ENCODE measurements at regions not wholly inside any gene's neighbourhood (a gene's known extent, or its start where the extent isn't known, plus 50 kb on each side); places are given as distances from the start of the nearest gene placed in this dataset.

DNA sequence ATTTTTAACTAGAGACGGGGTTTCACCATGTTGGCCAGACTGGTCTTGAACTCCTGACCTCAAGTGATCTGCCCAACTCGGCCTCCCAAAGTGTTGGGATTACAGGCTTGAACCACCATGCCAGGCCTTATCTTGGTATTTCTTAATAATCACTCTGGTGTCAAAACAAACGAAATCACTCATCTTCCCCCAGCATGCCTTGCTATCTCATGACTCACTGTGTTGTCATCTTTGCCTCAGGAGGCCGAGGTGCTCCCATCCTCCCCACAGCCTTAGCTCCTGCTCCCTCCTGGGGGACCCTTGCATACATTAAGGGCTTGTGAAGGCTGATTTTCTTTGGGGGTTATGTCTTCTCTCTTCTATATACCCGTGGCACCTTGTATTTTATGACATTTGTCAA lies 250.1 kb upstream of the DPP10 start:
- TF ChIP-seq, protein P1, sequence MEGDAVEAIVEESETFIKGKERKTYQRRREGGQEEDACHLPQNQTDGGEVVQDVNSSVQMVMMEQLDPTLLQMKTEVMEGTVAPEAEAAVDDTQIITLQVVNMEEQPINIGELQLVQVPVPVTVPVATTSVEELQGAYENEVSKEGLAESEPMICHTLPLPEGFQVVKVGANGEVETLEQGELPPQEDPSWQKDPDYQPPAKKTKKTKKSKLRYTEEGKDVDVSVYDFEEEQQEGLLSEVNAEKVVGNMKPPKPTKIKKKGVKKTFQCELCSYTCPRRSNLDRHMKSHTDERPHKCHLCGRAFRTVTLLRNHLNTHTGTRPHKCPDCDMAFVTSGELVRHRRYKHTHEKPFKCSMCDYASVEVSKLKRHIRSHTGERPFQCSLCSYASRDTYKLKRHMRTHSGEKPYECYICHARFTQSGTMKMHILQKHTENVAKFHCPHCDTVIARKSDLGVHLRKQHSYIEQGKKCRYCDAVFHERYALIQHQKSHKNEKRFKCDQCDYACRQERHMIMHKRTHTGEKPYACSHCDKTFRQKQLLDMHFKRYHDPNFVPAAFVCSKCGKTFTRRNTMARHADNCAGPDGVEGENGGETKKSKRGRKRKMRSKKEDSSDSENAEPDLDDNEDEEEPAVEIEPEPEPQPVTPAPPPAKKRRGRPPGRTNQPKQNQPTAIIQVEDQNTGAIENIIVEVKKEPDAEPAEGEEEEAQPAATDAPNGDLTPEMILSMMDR (conservative IDR thresholded peaks at IDR 0.05 in 1 of 2, IDR thresholded peaks at IDR 0.05 in 1 of 2; ENCODE audit: low read depth in 1 of 2, low read length in 2 of 2) = no peak
- no peak for TF ChIP-seq EZH2 (IDR thresholded peaks at IDR 0.05; ENCODE audit: low read length, missing control alignments)

Measured in fibroblast of lung (primary cell).